Activated CD4-positive, alpha-beta memory T cell treated with anti-CD3 and anti-CD28 coated beads, Interleukin-2, amount 10 ng/mL, durations not matched to agents 7 days and 5 days (primary cell): ENCODE measurements at regions not wholly inside any gene's neighbourhood (a gene's known extent, or its start where the extent isn't known, plus 50 kb on each side); places are given as distances from the start of the nearest gene placed in this dataset.

Source experiments
- CTCF ChIA-PET: fragments of 350-600 bp; sonication (Branson Sonifier 250); formaldehyde crosslinking; loops from one replicate; lab custom pipeline; 2021; ENCODE audit warnings: antibody characterized with exemption, inconsistent platforms; lab: Charles Lee
- POLR2A ChIA-PET: fragments of 350-600 bp; sonication (Branson Sonifier 250); formaldehyde crosslinking; loops from one replicate; lab custom pipeline; 2021; ENCODE audit warnings: antibody characterized with exemption; lab: Charles Lee
- DNase-seq: peaks from one replicate; pipeline ENCODE4 v3.0.0-alpha.2; 2020
- H3K27ac Mint-ChIP-seq: one replicate; pipeline ENCODE4 v1.8.0; 2021; ENCODE audit warnings: mild to moderate bottlenecking, mixed read lengths
- H3K27me3 Mint-ChIP-seq: one replicate; pipeline ENCODE4 v1.8.0; 2021; ENCODE audit warnings: mixed read lengths
- H3K36me3 Mint-ChIP-seq: one replicate; pipeline ENCODE4 v1.8.0; 2021; ENCODE audit warnings: low read depth, mixed read lengths
- H3K4me1 Mint-ChIP-seq: one replicate; pipeline ENCODE4 v1.8.0; 2021; ENCODE audit warnings: mixed read lengths
- H3K4me3 Mint-ChIP-seq: one replicate; pipeline ENCODE4 v1.8.0; 2021; ENCODE audit warnings: mild to moderate bottlenecking, mixed read lengths
- H3K9me3 Mint-ChIP-seq: one replicate; pipeline ENCODE4 v1.8.0; 2021; ENCODE audit warnings: mixed read lengths

GRCh38 chr3:117234331-117234730 lies 524.8 kb downstream of the TUSC7 start:
- H3K36me3 Mint-ChIP-seq = no peaks in the 10 kb centered on the region
- peaks cover 4% of the 10 kb centered on the region for H3K9me3 Mint-ChIP-seq
- no peak overlapping the region for H3K4me3 Mint-ChIP-seq
- H3K27ac Mint-ChIP-seq = no peak overlapping the region
- POLR2A ChIA-PET = no interaction called here
- no peak for DNase-seq
- H3K27me3 Mint-ChIP-seq = no peaks in the 10 kb centered on the region
- CTCF ChIA-PET = no interaction called here
- no peaks in the 10 kb centered on the region for H3K4me1 Mint-ChIP-seq

- H3K4me3 Mint-ChIP-seq = no peak overlapping the region
- no peak overlapping the region for H3K27ac Mint-ChIP-seq
- POLR2A ChIA-PET = no interaction called here
Observed at GRCh38 chr3:117235304-117235703, 525.7 kb downstream of the TUSC7 start.

GRCh38 chr3:117238806-117239205 lies 529.2 kb downstream of the TUSC7 start:
- H3K4me3 Mint-ChIP-seq = no peak overlapping the region
- no peak for DNase-seq
- H3K27ac Mint-ChIP-seq = no peak overlapping the region
- POLR2A ChIA-PET = no interaction called here
- CTCF ChIA-PET = no interaction called here
- no peaks in the 10 kb centered on the region for H3K4me1 Mint-ChIP-seq
- H3K27me3 Mint-ChIP-seq = no peaks in the 10 kb centered on the region
- no peaks in the 10 kb centered on the region for H3K36me3 Mint-ChIP-seq
- no peaks in the 10 kb centered on the region for H3K9me3 Mint-ChIP-seq

More at GRCh38 chr3:117235304-117235703, 525.7 kb downstream of the TUSC7 start:
- Mint-ChIP-seq H3K4me1 (no peaks in the 10 kb centered on the region), H3K27me3 (no peaks in the 10 kb centered on the region), H3K36me3 (no peaks in the 10 kb centered on the region), H3K9me3 (peaks cover 4% of the 10 kb centered on the region)
- CTCF ChIA-PET = no interaction called here
- DNase-seq = no peak

GRCh38 chr3:117243657-117244056 lies 534.1 kb downstream of the TUSC7 start:
- Mint-ChIP-seq H3K4me3 (no peak overlapping the region), H3K27ac (no peak overlapping the region), H3K36me3 (no peaks in the 10 kb centered on the region), H3K4me1 (no peaks in the 10 kb centered on the region), H3K27me3 (no peaks in the 10 kb centered on the region), H3K9me3 (peaks cover 3% of the 10 kb centered on the region)
- no peak for DNase-seq
- ChIA-PET POLR2A (no interaction called here), CTCF (no interaction called here)

GRCh38 chr3:117246771-117247555 lies 537.4 kb downstream of the TUSC7 start:
- H3K4me1 Mint-ChIP-seq = no peaks in the 10 kb centered on the region
- peaks cover 3% of the 10 kb centered on the region for H3K9me3 Mint-ChIP-seq
- no peaks in the 10 kb centered on the region for H3K27me3 Mint-ChIP-seq
- H3K36me3 Mint-ChIP-seq = no peaks in the 10 kb centered on the region
- no peak overlapping the region for H3K27ac Mint-ChIP-seq
- no peak for DNase-seq
- CTCF ChIA-PET = no interaction called here
- POLR2A ChIA-PET = no interaction called here
- H3K4me3 Mint-ChIP-seq = no peak overlapping the region

DNA sequence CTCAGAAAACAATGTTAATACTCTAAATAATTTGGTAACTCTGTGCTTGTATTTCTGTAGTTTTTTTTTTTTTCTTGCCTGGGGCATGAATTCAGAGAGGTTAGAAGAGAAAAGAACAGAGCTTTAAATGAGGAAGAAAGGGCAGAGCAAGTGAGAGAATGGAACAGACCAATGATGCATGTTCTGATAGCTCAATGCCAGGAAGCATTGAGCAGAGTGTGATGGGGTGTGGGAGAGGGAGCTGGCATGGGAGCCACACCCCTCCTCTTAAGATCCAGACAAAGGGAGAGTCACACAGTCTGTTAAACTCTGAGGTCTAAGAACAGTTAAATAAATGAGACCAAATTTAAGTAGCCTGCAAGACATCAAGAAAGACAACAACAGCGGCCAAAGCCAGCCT lies 538.6 kb downstream of the TUSC7 start:
- CTCF ChIA-PET = no interaction called here
- H3K27me3 Mint-ChIP-seq = no peaks in the 10 kb centered on the region

DNA sequence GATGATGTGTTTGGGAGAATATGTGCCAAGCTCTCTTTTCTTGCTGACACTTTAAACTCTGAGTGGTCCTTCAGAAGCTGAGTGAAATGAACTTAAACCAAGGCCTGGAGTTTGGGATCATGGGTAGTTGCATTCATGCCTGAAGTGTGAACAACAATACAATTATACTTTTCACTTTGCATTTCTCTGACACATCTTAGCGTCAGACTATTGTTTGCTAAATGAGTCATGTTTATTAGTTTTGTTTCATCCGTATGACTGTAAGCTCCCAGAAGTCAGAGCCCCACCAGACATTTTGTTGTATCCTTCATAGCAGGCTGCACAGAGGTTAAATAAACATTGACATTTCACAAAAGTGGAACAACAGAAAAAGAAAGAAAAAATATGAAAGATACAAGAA lies 542.6 kb downstream of the TUSC7 start:
- no peaks in the 10 kb centered on the region for H3K4me1 Mint-ChIP-seq
- H3K9me3 Mint-ChIP-seq = peaks cover 3% of the 10 kb centered on the region

More for the DNA sequence above, 538.6 kb downstream of the TUSC7 start:
- no peaks in the 10 kb centered on the region for H3K36me3 Mint-ChIP-seq
- H3K4me3 Mint-ChIP-seq = no peak overlapping the region
- no peaks in the 10 kb centered on the region for H3K4me1 Mint-ChIP-seq
- no peak for DNase-seq
- peaks cover 3% of the 10 kb centered on the region for H3K9me3 Mint-ChIP-seq
- H3K27ac Mint-ChIP-seq = no peak overlapping the region
- POLR2A ChIA-PET = interaction anchor here (0.7 kb wide), 1 partner anchor 460 kb away, joined by 4 read pairs; no protein-coding TSS in a partner anchor

DNA sequence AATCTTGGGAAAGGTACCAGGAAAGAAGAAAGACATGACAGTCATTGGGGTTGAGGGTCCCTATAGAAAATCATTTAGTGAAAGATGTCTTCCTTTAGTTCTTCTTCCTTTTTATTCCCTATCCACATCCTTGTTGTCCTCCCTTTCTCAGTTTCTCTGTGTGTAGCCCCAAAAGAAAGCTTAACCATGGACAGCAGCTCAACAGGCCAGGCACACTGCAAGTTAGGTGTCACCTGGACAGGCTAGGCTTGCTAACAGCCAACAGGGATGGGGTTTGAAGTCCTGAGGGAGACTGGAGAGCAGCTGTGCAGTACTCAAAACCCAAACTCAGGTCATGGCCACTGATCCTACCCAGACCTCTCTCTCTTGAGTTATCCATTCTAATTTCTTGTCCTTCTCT lies 543.1 kb downstream of the TUSC7 start:
- peaks cover 1% of the 10 kb centered on the region for H3K9me3 Mint-ChIP-seq
- no peaks in the 10 kb centered on the region for H3K4me1 Mint-ChIP-seq
- DNase-seq = no peak
- ChIA-PET POLR2A (no interaction called here), CTCF (no interaction called here)
- no peaks in the 10 kb centered on the region for H3K27me3 Mint-ChIP-seq
- no peak overlapping the region for H3K27ac Mint-ChIP-seq
- H3K4me3 Mint-ChIP-seq = no peak overlapping the region
- no peaks in the 10 kb centered on the region for H3K36me3 Mint-ChIP-seq

More for the DNA sequence above, 542.6 kb downstream of the TUSC7 start:
- no peak for DNase-seq
- Mint-ChIP-seq H3K4me3 (no peak overlapping the region), H3K27ac (no peak overlapping the region), H3K27me3 (no peaks in the 10 kb centered on the region), H3K36me3 (no peaks in the 10 kb centered on the region)
- CTCF ChIA-PET = no interaction called here
- POLR2A ChIA-PET = no interaction called here

- Mint-ChIP-seq H3K27ac (no peak overlapping the region), H3K36me3 (no peaks in the 10 kb centered on the region), H3K27me3 (no peaks in the 10 kb centered on the region), H3K9me3 (no peaks in the 10 kb centered on the region), H3K4me3 (no peak overlapping the region), H3K4me1 (no peaks in the 10 kb centered on the region)
- no peak for DNase-seq
- POLR2A ChIA-PET = no interaction called here
- CTCF ChIA-PET = no interaction called here
Observed at GRCh38 chr3:117253636-117254035, 544.1 kb downstream of the TUSC7 start.

DNA sequence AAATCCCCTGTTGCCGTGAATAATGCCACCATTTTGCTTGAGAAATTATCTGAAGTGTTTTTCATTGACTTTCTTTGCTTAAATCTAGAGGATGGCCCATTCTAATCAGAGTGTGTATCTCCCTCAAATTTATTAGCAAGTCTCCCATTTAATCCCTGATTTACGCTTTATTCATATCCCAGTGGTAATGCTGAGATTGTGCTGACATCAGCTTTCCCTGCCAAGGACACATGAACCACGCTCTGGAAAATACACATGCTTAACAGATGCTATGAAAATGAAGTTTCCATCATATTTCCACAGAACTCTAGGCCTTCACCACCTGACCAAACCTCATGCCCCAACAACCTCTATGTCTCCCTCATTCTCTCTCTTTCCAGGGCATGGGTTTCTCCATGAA lies 545.4 kb downstream of the TUSC7 start:
- no peak overlapping the region for H3K4me3 Mint-ChIP-seq
- no peak overlapping the region for H3K27ac Mint-ChIP-seq
- no peaks in the 10 kb centered on the region for H3K4me1 Mint-ChIP-seq
- no peak for DNase-seq
- no peaks in the 10 kb centered on the region for H3K27me3 Mint-ChIP-seq
- CTCF ChIA-PET = no interaction called here
- no peaks in the 10 kb centered on the region for H3K36me3 Mint-ChIP-seq
- POLR2A ChIA-PET = no interaction called here
- no peaks in the 10 kb centered on the region for H3K9me3 Mint-ChIP-seq

DNA sequence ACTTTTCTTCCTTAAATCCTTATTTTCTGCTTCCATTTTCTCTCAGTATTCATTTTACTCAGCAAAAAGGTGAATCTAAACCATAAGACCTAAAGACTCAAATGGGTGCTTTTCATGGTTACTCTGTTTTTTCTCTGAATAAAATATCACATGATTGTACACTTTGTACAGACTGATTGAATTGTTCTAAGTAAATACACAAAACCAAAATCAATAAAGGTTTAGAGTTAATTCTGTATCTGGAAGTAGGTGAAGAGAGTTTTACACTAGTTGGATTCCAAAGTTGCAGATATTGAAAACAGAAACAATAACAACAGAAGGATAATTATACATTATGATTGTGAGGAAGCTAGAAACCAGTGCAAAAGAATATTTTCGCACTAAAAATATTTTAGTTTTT lies 546.2 kb downstream of the TUSC7 start:
- ChIA-PET CTCF (no interaction called here), POLR2A (no interaction called here)
- no peak overlapping the region for H3K27ac Mint-ChIP-seq
- no peaks in the 10 kb centered on the region for H3K9me3 Mint-ChIP-seq
- no peaks in the 10 kb centered on the region for H3K36me3 Mint-ChIP-seq
- H3K4me3 Mint-ChIP-seq = no peak overlapping the region
- DNase-seq = no peak
- no peaks in the 10 kb centered on the region for H3K4me1 Mint-ChIP-seq
- no peaks in the 10 kb centered on the region for H3K27me3 Mint-ChIP-seq

DNA sequence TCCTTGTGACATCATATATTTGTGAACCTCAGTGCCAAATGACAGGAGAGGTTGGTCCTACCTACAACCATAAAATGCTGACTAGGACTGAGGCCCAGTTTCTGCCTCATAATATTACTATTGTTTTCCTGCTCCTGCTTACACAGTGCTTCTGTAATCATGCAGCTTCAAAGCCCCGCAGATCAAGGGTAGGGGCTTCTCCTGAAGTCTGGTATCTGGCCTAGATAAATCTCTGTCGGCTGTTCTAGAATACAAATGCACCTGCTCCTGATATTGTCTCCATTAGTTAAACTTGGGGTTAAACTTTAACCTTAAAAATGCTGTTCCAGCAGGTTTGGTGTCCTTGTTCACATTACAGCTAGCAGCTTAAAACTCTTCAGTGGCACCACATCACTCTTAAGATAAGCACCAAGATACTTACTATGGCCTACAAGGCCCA lies 552.4 kb downstream of the TUSC7 start:
- no peak for DNase-seq
- H3K9me3 Mint-ChIP-seq = no peaks in the 10 kb centered on the region
- no peak overlapping the region for H3K4me3 Mint-ChIP-seq
- no peaks in the 10 kb centered on the region for H3K27me3 Mint-ChIP-seq
- H3K4me1 Mint-ChIP-seq = no peaks in the 10 kb centered on the region
- ChIA-PET POLR2A (no interaction called here), CTCF (no interaction called here)
- H3K36me3 Mint-ChIP-seq = no peaks in the 10 kb centered on the region
- H3K27ac Mint-ChIP-seq = no peak overlapping the region

DNA sequence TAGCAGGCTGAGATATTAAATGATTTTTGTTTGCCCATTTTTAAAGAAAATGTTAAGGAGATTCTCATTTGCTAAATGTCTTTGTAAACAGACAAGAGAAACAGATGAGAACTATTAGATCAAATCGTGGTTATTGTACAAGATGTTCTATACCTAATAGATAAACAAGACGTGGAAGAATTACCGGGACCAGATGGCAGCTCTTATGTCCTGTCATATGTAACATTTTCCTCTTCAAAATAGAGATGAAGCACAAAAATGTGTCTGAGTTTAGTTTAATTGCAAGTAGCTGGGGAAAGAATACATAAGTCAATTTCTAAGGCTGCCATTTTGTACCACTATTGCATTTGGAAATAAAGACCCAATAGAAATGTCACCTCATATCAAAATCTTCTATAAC lies 553.7 kb downstream of the TUSC7 start:
- no peak for DNase-seq
- no peaks in the 10 kb centered on the region for H3K36me3 Mint-ChIP-seq
- H3K9me3 Mint-ChIP-seq = no peaks in the 10 kb centered on the region
- H3K27me3 Mint-ChIP-seq = no peaks in the 10 kb centered on the region
- ChIA-PET CTCF (no interaction called here), POLR2A (no interaction called here)
- H3K27ac Mint-ChIP-seq = no peak overlapping the region
- no peaks in the 10 kb centered on the region for H3K4me1 Mint-ChIP-seq
- H3K4me3 Mint-ChIP-seq = no peak overlapping the region

GRCh38 chr3:117263745-117264144 lies 554.2 kb downstream of the TUSC7 start:
- H3K9me3 Mint-ChIP-seq = no peaks in the 10 kb centered on the region
- no peaks in the 10 kb centered on the region for H3K27me3 Mint-ChIP-seq
- no peak overlapping the region for H3K4me3 Mint-ChIP-seq
- no peaks in the 10 kb centered on the region for H3K4me1 Mint-ChIP-seq
- ChIA-PET POLR2A (no interaction called here), CTCF (no interaction called here)
- H3K27ac Mint-ChIP-seq = no peak overlapping the region
- no peak for DNase-seq
- no peaks in the 10 kb centered on the region for H3K36me3 Mint-ChIP-seq
